MM.1S (cell line): ENCODE measurements at regions not wholly inside any gene's neighbourhood (a gene's known extent, or its start where the extent isn't known, plus 50 kb on each side); places are given as distances from the start of the nearest gene placed in this dataset.
"Not testable (repeated sequence)": the region's sequence is repeated elsewhere in the genome, so short reads cannot be mapped to it uniquely, and the experiment has no call there.

Source experiments
- DNase-seq: peaks from one replicate; pipeline ENCODE4 v3.0.0-alpha.2; 2015
- H2AFZ ChIP-seq: fragments of 300-600 bp; sonication (generic); 2 replicates; pipeline ENCODE4 v1.6.0; 2016; ENCODE audit warnings: antibody characterized with exemption, low read length
- H3F3A ChIP-seq: fragments of 300-600 bp; sonication (generic); 2 replicates; pipeline ENCODE4 v1.6.1; 2016; ENCODE audit warnings: mild to moderate bottlenecking, antibody characterized with exemption, low read length, moderate library complexity, mixed read lengths; ENCODE audit not compliant: insufficient read depth
- H3K27ac ChIP-seq: fragments of 300-600 bp; sonication (generic); 2 replicates; pipeline ENCODE4 v1.5.1; 2016; ENCODE audit warnings: mild to moderate bottlenecking, low read length
- H3K27me3 ChIP-seq: fragments of 300-600 bp; sonication (generic); replicated peaks from 2 replicates; pipeline ENCODE4 v1.6.0; 2016; ENCODE audit warnings: low read length; ENCODE audit not compliant: insufficient read depth
- H3K36me3 ChIP-seq: fragments of 300-600 bp; sonication (generic); replicated peaks from 2 replicates; pipeline ENCODE4 v1.6.1; 2016; ENCODE audit warnings: mild to moderate bottlenecking, low read length, mixed read lengths; ENCODE audit not compliant: insufficient read depth
- H3K4me1 ChIP-seq: fragments of 300-600 bp; sonication (generic); 2 replicates; pipeline ENCODE4 v1.6.1; 2016; ENCODE audit warnings: low read length, mixed read lengths
- H3K4me2 ChIP-seq: fragments of 300-600 bp; sonication (generic); 2 replicates; pipeline ENCODE4 v1.6.0; 2016; ENCODE audit warnings: low read depth, low read length
- H3K4me3 ChIP-seq: fragments of 300-600 bp; sonication (generic); 2 replicates; pipeline ENCODE4 v1.5.1; 2016; ENCODE audit warnings: low read length, mixed read lengths
- H3K79me2 ChIP-seq: fragments of 300-600 bp; sonication (generic); 2 replicates; pipeline ENCODE4 v1.6.1; 2016; ENCODE audit warnings: mixed run types, low read length, mixed read lengths
- H3K9ac ChIP-seq: fragments of 300-600 bp; sonication (generic); 2 replicates; pipeline ENCODE4 v1.6.1; 2016; ENCODE audit warnings: low read length, mixed read lengths
- H3K9me2 ChIP-seq: fragments of 300-600 bp; sonication (generic); replicated peaks from 2 replicates; pipeline ENCODE4 v1.6.1; 2016; ENCODE audit warnings: mild to moderate bottlenecking, low read length, mixed read lengths; ENCODE audit not compliant: insufficient read depth
- H3K9me3 ChIP-seq: fragments of 300-600 bp; sonication (generic); replicated peaks from 2 replicates; pipeline ENCODE4 v1.6.1; 2016; ENCODE audit warnings: mild to moderate bottlenecking, low read length, mixed read lengths; ENCODE audit not compliant: insufficient read depth
- H4K20me1 ChIP-seq: fragments of 300-600 bp; sonication (generic); 2 replicates; pipeline ENCODE4 v1.6.1; 2016; ENCODE audit warnings: mild to moderate bottlenecking, low read length, moderate library complexity, mixed read lengths; ENCODE audit not compliant: insufficient read depth
- CTCF ChIP-seq: fragments of 300-600 bp; sonication (generic); IDR thresholded peaks from 2 replicates; pipeline ENCODE4 v1.5.1; 2016; ENCODE audit warnings: antibody characterized with exemption, low read length, mixed read lengths
- EZH2 ChIP-seq: fragments of 300-600 bp; sonication (generic); optimal IDR thresholded peaks from 2 replicates; pipeline ENCODE3; 2017; ENCODE audit warnings: low read depth, mild to moderate bottlenecking, antibody characterized with exemption, low read length, mixed read lengths
- EZH2phosphoT487 ChIP-seq: fragments of 300-600 bp; sonication (generic); IDR thresholded peaks from 2 replicates; pipeline ENCODE4 v1.6.1; 2018; ENCODE audit warnings: antibody characterized with exemption, low read length

- Histone ChIP-seq H4K20me1 (no peaks in the 10 kb centered on the region), H3K79me2 (no peaks in the 10 kb centered on the region), H3K27me3 (no peaks in the 10 kb centered on the region), H3K9ac (no peak overlapping the region), H3K36me3 (no peaks in the 10 kb centered on the region), H2AFZ (no peak overlapping the region), H3F3A (no peaks in the 10 kb centered on the region), H3K4me3 (no peak overlapping the region), H3K9me3 (no peaks in the 10 kb centered on the region), H3K9me2 (no peaks in the 10 kb centered on the region), H3K27ac (no peak overlapping the region), H3K4me2 (no peak overlapping the region), H3K4me1 (no peaks in the 10 kb centered on the region)
- DNase-seq = no peak
- TF ChIP-seq CTCF (no peak), EZH2 (no peak), EZH2phosphoT487 (no peak)
Observed at GRCh38 chr13:24563087-24563486, 50.5 kb upstream of the PARP4 start.

- not testable (repeated sequence) for H3K9me2 ChIP-seq, H3K27ac ChIP-seq, H3F3A ChIP-seq, H3K4me2 ChIP-seq, H3K4me1 ChIP-seq, H3K9ac ChIP-seq, H3K4me3 ChIP-seq, H3K9me3 ChIP-seq, H3K79me2 ChIP-seq, H3K36me3 ChIP-seq, H4K20me1 ChIP-seq, DNase-seq, H3K27me3 ChIP-seq, H2AFZ ChIP-seq
Observed at GRCh38 chr13:24563971-24564370, 51.4 kb upstream of the PARP4 start.

- Histone ChIP-seq H3K27me3 (no peaks in the 10 kb centered on the region), H3K9ac (no peak overlapping the region), H3K4me2 (no peak overlapping the region), H3K9me3 (no peaks in the 10 kb centered on the region), H3K79me2 (no peaks in the 10 kb centered on the region), H2AFZ (no peak overlapping the region), H3F3A (no peaks in the 10 kb centered on the region), H3K9me2 (no peaks in the 10 kb centered on the region), H3K4me3 (no peak overlapping the region), H4K20me1 (no peaks in the 10 kb centered on the region), H3K27ac (no peak overlapping the region), H3K36me3 (no peaks in the 10 kb centered on the region), H3K4me1 (no peaks in the 10 kb centered on the region)
- DNase-seq = no peak
- TF ChIP-seq EZH2phosphoT487 (no peak), EZH2 (no peak), CTCF (no peak)
Observed at GRCh38 chr13:24564881-24565280, 52.3 kb upstream of the PARP4 start.

- H3K27ac ChIP-seq, H3K9me3 ChIP-seq, H4K20me1 ChIP-seq, H3K4me2 ChIP-seq, H3K27me3 ChIP-seq, H3K9ac ChIP-seq, H3K36me3 ChIP-seq, H2AFZ ChIP-seq, H3K4me1 ChIP-seq, H3K9me2 ChIP-seq, H3K79me2 ChIP-seq, DNase-seq, H3K4me3 ChIP-seq, H3F3A ChIP-seq: not testable (repeated sequence)
Observed at GRCh38 chr13:24567593-24567992, 55.0 kb upstream of the PARP4 start.
